HFF-Myc (cell line): ENCODE measurements at regions not wholly inside any gene's neighbourhood (a gene's known extent, or its start where the extent isn't known, plus 50 kb on each side); places are given as distances from the start of the nearest gene placed in this dataset.
"Not testable (repeated sequence)": the region's sequence is repeated elsewhere in the genome, so short reads cannot be mapped to it uniquely, and the experiment has no call there.

Experiments used
- DNase-seq: peaks from one replicate; pipeline ENCODE4 v3.0.0-alpha.2; 2011; ENCODE audit warnings: low read depth; ENCODE audit errors: extremely low read depth
- H3K4me3 ChIP-seq: replicated peaks from 2 replicates; pipeline ENCODE4 v1.5.1; 2011; ENCODE audit warnings: low read depth, mild to moderate bottlenecking, control low read depth, low read length
- TF ChIP-seq, protein P1 (sequence below): IDR thresholded peaks from 2 replicates; pipeline ENCODE4 v1.5.1; 2012; ENCODE audit warnings: mild to moderate bottlenecking, low read depth, low read length, control low read depth; ENCODE audit errors: missing control alignments

DNA sequence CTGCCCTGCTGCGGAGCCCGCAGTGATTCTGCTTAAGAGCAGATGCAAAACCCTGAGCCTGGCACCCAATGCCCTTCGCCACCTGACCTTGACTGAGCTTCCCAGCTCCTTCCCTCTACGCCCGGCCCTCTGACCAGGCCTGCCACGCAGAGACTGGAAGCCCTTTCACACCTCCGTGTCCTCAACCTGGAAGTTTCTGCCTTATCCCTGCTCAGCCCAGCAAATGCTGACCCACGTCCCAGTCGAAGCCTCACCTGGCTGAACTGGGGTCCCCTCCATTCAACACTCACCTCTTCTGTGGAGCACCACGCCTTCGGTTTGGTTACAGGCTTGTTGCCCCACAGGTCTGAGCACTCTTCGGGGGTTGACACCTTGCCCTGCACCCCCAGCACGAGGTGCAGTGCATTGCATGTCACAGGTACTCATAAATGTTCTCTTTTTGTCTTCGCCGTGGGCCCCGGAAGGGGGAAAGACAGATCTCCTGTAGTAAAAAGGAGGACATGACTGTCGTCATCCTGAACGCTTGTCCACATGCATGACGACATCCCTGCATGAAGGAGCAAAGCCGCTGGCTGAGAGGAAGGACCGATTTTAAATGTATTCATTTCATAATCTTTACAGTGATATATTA, 153.6 kb upstream of the TNRC6C start:
- H3K4me3 ChIP-seq: no peak overlapping the region
- no peak for DNase-seq
- TF ChIP-seq, protein P1, sequence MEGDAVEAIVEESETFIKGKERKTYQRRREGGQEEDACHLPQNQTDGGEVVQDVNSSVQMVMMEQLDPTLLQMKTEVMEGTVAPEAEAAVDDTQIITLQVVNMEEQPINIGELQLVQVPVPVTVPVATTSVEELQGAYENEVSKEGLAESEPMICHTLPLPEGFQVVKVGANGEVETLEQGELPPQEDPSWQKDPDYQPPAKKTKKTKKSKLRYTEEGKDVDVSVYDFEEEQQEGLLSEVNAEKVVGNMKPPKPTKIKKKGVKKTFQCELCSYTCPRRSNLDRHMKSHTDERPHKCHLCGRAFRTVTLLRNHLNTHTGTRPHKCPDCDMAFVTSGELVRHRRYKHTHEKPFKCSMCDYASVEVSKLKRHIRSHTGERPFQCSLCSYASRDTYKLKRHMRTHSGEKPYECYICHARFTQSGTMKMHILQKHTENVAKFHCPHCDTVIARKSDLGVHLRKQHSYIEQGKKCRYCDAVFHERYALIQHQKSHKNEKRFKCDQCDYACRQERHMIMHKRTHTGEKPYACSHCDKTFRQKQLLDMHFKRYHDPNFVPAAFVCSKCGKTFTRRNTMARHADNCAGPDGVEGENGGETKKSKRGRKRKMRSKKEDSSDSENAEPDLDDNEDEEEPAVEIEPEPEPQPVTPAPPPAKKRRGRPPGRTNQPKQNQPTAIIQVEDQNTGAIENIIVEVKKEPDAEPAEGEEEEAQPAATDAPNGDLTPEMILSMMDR: no peak

DNA sequence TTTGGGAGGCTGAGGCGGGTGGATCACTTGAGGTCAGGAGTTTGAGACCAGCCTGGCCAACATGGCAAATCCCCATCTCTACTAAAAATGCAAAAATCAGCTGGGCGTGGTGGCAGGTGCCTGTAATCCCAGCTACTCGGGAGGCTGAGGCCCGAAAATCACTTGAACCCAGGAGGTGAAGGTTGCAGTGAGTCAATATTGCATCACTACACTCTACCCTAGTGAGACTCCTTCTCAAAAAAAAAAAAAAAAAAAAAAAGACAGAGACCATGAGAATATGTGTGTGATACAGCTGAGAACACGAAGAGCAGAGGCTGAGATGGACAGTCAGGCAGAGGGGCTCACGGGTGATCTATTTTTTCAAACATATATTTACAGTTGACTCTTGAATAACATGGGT, 152.5 kb upstream of the TNRC6C start:
- DNase-seq, H3K4me3 ChIP-seq: not testable (repeated sequence)

DNA sequence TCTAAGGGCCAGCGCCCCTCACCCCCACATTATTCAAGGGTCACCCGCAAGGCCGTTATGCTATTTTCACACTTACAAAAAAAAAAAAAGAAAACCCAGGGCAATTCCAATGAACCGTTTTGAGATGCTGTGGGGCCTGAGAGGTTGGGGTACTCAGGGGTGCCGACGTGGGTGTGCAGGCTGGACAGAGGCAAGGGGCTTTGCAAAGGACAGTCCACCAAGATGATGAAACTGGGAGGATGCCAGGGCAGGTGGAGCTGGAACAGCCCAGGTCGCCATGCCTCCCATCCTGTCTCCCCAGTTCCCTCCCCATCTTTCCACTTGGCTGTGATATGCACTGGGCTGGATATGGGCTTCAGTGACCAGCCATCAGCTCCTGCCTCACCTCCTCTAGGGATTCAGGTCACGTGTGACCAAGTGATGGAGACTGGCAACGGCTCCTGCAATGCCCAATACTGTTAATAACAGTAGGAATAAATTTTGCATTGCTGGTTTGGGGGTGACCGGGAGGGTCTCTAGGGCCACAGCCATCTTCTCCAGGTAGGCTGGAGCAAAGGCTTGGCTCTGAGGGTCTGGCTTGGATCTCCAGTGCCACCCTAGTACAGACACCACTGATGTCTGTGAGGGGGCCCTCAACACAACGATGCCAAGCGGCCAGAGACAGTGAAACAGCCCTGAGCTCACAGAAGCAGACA, 151.3 kb upstream of the TNRC6C start:
- no peak for DNase-seq
- TF ChIP-seq, protein P1: no peak
- no peak overlapping the region for H3K4me3 ChIP-seq

DNA sequence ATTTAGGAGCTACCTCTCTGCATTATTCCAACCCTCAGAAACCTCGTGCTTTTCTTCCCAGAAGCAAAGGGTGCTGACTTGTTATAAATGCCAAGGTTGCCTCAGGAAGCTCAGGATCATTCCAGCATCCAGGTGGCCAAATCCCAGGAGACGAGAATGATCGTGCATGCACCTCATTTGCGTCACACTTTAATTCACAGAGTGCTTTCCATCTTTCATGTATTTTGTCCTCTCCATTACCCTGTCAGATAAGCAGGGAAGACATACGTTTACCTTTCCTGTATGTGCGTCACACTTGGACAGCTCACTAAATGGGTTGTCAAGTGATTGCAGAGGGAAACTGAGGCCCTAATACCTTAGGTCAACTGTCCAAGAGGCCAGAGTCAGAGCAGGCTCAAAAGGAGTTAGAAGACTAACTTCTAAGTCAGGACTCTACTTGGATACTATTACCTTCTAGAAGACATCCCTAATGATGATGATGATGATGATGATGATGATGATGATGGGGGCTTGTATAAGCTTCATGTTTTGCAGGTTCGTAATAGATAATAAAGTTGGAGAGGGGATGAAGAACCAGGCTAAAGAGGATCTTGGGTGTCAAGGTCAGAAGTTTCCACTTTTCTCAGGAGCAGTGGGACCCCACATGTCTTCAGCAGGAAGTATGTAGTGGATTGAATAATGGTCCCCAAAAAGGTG, 150.6 kb upstream of the TNRC6C start:
- H3K4me3 ChIP-seq: no peak overlapping the region
- DNase-seq: no peak
- TF ChIP-seq, protein P1: no peak

DNA sequence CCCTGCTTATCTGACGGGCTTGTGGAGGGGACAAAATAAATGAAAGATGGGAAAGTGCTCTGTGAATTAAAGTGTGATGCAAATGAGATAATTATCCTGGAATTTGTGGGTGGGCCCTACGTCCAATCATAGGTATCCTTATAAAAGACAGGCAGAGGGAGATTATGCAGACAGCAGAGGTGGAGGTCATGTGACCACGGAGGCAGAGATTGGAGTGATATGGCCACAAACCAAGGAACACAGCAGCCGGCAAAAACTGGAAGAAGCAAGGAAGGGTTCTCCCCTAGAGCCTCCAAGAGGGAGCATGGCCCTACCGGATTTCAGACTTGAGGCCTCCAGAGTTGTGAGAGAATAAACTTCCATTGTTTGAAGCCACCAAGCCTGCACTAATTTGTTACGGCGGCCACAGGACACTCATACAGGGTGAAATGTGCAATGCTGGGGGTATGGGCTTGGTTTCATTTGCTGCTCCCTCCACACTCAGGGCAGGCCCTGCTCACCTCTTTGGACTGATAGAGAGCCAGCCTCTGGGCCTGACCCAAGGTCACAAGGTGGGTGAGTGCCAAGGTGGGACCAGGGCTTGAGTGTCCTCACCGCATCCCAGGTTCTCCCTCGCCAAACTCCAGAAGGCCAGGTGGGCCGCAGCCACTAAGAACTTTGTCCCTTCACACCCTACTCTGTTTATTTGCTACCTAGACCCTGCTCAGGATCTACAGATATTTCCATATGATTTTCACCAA, 149.6 kb upstream of the TNRC6C start:
- no peak for DNase-seq

DNA sequence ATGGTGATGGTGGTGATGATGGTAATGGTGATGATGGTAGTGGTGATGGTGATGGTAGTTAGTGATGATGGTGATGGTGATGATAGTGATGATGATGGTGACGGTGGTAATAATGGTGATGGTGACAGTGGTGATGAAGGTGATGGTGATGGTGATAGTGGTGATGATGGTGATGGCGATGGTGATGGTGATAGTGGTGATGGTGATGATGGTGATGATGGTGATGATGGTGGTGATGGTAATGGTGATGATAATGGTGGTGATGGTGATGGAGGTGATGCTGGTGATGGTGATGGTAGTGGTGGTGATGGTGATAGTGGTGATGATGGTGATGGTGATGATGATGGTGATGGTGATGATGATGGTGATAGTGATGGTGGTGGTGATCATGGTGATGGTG, 148.7 kb upstream of the TNRC6C start:
- TF ChIP-seq, protein P1: no peak
- no peak overlapping the region for H3K4me3 ChIP-seq
- DNase-seq: no peak

More for the DNA sequence above, 149.6 kb upstream of the TNRC6C start:
- no peak overlapping the region for H3K4me3 ChIP-seq
- TF ChIP-seq, protein P1: no peak

DNA sequence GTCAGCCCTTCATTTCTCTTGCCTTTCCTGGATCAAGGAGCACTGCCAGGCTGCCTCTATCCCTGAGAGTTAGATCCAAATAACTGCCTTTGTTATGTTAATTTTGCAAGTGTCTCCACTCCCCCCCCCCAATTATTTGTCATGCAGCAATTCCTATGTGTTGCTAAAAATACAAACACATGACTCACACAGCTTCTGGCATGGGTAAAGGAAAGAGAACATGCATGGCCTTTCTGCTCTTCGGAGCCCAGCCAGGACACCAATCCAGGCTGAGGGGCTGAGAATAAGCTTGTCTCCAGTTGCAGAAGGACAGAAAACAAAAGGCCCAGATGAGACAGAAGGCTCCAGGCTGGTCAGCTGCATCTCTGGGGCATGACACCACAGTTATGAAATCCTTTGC, 148.0 kb upstream of the TNRC6C start:
- peak; percentile 24 for DNase-seq
- TF ChIP-seq, protein P1: no peak
- no peak overlapping the region for H3K4me3 ChIP-seq
